GM21576 (cell line): ENCODE measurements at regions not wholly inside any gene's neighbourhood (a gene's known extent, or its start where the extent isn't known, plus 50 kb on each side); places are given as distances from the start of the nearest gene placed in this dataset.

Source experiments
- ATAC-seq: cut with Tn5 transposase; IDR thresholded peaks from one replicate; pipeline ENCODE4 v1.9.1; 2021; ENCODE audit warnings: mild to moderate bottlenecking, moderate library complexity; ENCODE audit not compliant: unreplicated experiment

GRCh38 chr4:153997516-153997915 is 208.6 kb upstream of the SFRP2 start:
- ATAC-seq, result no peak

GRCh38 chr4:153989505-153989904 is 200.6 kb upstream of the SFRP2 start:
- ATAC-seq, result no peak

GRCh38 chr4:153988492-153989363 is 199.8 kb upstream of the SFRP2 start:
- ATAC-seq, result no peak

GRCh38 chr4:153987291-153987690 is 198.4 kb upstream of the SFRP2 start:
- no peak for ATAC-seq

- ATAC-seq, result no peak
Measured at GRCh38 chr4:153976954-153977353, 188.1 kb upstream of the SFRP2 start.

GRCh38 chr4:153974452-153974851 is 185.6 kb upstream of the SFRP2 start:
- ATAC-seq, result no peak

- no peak for ATAC-seq
Measured at GRCh38 chr4:153973942-153974341, 185.1 kb upstream of the SFRP2 start.

- ATAC-seq, result no peak
Measured at GRCh38 chr4:153971899-153972298, 183.0 kb upstream of the SFRP2 start.

GRCh38 chr4:153970169-153970568 is 181.3 kb upstream of the SFRP2 start:
- ATAC-seq, result no peak

GRCh38 chr4:153969542-153969941 is 180.7 kb upstream of the SFRP2 start:
- ATAC-seq, result no peak

- ATAC-seq, result no peak
Measured at GRCh38 chr4:153966641-153967040, 177.8 kb upstream of the SFRP2 start.

GRCh38 chr4:153963216-153963615 is 174.3 kb upstream of the SFRP2 start:
- ATAC-seq, result no peak

- no peak for ATAC-seq
Measured at GRCh38 chr4:153962311-153963039, 173.6 kb upstream of the SFRP2 start.

GRCh38 chr4:153955327-153955726 is 166.4 kb upstream of the SFRP2 start:
- no peak for ATAC-seq

GRCh38 chr4:153954654-153955053 is 165.8 kb upstream of the SFRP2 start:
- no peak for ATAC-seq

GRCh38 chr4:153950100-153950979 is 161.5 kb upstream of the SFRP2 start:
- no peak for ATAC-seq

- no peak for ATAC-seq
Measured at GRCh38 chr4:153948041-153948440, 159.2 kb upstream of the SFRP2 start.

GRCh38 chr4:153947124-153947523 is 158.2 kb upstream of the SFRP2 start:
- ATAC-seq, result no peak

GRCh38 chr4:153945704-153946103 is 156.8 kb upstream of the SFRP2 start:
- no peak for ATAC-seq

- no peak for ATAC-seq
Measured at GRCh38 chr4:153943738-153944415, 155.0 kb upstream of the SFRP2 start.

GRCh38 chr4:153940916-153941315 is 152.0 kb upstream of the SFRP2 start:
- ATAC-seq, result no peak
